HUDEP-2 (cell line): ENCODE measurements at regions not wholly inside any gene's neighbourhood (a gene's known extent, or its start where the extent isn't known, plus 50 kb on each side); places are given as distances from the start of the nearest gene placed in this dataset.

Experiments
- DNase-seq, 76 experiments: peaks; one replicate each; lab custom pipeline; 2025; ENCODE audit not compliant: unreplicated experiment in 76 of 76; lab: John Stamatoyannopoulos, UW

DNA sequence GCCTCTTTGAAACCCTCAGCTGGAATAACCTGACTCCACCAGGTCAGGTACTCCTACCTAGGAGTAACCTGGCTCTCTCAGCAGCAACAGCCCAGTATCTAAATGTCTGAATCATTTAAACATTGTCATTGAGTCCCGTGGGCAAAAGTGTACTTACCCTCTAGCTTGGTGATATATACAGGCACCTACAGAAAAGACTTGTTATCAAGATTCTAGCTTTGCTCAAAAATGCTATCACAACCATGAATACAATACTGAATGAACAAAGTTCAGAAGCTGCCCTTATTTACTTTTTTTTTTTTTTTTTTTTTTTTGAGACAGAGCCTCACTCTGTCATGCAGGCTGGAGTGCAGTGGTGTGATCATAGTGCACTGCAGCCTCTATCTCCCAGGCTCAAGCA lies 268.2 kb downstream of the ZNF608 start:
- DNase-seq: no peak

GRCh38 chr5:124477577-124477976 lies 268.9 kb downstream of the ZNF608 start:
- DNase-seq: no peak

DNA sequence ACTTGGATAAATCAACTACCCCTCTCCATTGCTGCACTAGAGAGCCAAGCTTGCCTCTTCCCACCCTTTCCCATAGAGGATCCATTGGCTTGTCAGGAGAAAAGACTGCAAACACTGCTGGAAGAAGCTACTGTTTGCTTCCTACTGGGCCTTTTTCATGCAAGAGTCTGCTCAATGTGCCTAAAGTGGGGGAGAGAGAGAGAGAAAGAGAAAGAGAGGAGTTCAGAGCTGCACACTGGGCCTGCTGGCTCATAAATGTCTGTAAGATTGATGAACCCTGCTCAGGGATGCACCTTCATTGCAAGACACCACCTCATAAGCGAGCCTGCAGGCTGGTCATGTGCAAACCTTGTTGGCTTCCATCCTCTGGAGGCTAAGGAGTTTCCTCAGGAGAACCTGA lies 269.4 kb downstream of the ZNF608 start:
- DNase-seq: no peak

DNA sequence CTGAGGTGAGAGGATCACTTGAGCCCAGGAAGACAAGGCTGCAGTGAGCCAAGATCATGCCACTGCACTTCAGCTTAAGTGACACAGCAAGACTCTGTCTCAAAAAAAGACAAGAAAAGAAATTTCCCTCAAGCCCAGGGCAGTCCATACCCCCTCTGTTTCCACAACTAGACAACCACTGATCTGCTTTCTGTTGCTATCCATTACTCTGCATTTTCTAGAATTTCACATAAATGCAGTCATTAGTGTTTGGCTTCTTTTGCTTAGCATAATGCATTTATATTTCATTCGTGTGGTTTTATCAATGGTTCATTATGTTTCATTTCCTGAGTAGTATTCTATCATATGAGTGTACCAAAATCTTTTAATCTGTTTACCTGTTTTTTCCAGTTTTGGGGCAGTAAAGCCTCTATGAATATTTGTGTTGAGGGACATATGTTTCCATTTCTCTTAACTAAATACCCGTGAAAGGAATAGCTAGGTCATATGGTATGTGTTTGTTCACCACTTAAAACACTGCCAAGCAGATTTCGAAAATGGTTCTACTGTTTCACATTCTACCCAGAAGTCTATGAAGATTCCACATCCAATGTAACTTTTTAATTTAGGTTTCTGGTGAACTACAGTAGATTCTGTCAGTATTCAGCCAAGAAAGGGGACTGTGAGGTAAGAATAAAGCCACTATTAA lies 271.8 kb downstream of the ZNF608 start:
- no peak for DNase-seq

DNA sequence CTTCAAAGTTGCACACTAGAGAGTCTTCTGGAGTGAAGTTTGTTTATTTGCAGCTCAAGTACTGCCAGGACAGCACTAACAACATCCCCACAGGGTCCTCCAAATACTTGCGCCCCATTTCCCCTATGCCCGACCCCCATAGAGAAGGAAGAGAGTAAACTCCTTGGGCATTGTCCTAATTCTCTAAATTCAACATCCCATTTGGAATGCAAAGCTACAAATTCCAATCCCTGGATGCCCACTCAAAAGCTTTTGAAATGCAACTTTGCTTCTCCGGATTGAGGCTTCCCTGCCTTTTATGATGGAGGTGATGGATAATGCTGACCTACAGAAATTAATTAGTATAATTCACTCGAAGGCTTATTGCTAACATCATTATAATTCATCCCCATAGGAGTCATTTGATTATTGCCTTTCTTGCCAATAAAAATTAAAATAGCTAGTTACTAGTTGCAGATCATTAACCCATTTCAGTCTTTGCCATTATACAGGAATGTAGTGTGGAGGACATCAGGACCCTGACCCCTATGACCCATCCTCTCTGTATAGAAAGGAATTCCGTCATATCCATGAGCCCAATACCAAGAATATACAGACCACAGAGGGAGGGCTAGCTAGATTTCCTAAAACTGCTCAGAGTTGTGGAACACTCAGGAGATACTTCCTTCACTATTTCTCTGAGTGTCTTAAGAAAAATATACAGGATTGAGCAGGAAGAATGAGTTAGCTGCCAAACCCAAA lies 277.6 kb downstream of the ZNF608 start:
- DNase-seq: no peak

DNA sequence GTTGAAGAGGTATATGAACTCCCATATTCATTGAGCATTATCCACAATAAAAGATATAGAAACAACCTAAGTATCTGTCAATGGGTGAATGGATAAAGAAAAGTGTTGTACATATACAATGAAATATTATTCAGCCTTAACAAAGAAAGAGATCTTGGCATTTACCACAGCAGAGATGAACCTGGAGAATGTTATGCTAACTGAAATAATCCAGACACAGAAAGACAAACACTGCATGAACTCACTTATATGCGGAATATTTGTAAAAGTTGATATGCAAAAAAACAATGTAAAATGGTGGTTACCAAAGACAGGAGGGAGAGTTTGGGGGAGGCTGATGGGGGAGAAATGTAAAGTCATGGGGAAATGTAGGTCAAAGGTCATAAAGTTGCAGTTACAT lies 278.7 kb downstream of the ZNF608 start:
- no peak for DNase-seq

GRCh38 chr5:124466011-124466410 lies 280.4 kb downstream of the ZNF608 start:
- DNase-seq: no peak

DNA sequence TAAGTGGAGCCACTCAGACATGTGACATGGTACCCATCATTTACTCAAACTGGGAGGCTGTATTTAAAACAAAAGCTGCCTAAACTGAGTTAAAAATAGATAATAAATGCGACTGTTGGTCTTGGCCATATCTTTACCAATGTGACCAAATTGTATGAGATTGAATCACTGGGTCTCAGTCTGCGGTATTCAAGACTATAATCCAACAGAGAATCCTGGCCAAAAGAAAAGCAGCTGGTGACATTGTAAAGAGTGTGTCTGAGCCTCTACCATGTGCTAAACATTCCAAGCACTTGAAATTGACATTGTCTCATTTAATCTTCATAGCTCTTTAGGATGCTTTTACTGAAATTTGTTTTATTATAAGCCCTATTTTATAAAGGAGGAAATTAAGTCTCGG lies 282.6 kb downstream of the ZNF608 start:
- no peak for DNase-seq

GRCh38 chr5:124462751-124463150 lies 283.7 kb downstream of the ZNF608 start:
- DNase-seq: no peak

DNA sequence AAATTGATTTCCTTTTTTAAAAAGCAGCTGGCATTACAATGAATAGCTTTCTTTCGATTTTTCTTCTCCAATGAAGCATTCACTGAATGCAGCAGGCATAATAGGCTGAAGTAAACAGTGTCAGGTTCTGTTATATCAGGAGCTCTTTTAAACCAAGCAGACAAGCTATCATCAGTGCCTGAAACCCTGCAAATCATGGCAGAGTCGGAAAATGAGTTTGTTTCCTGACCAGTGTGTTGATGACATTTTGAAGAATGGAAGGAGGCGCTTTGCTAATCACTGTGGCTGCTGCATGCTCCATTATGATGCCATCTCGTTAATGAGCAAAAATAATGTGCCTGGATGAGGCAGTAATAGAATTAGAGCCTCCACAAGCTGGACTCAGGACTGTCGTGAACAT lies 284.5 kb downstream of the ZNF608 start:
- DNase-seq: no peak

DNA sequence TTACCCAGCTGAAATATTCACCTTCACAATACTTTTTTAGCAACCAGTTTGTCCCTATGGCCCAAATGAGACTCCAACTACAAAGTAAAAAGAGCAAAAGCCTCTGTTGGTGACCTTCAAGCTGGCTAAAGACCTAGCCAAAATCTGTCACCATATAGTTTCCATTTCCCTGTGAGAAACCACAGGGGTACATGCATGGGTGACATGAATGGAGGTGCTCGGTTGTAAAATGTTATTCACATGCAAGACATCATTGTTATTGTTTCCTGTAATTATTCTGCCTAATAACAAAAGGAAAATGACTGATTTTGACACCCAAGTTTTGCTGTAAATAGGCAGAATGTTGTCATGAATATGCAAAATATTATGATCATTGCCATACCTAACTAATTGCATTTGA lies 285.3 kb downstream of the ZNF608 start:
- DNase-seq: no peak

DNA sequence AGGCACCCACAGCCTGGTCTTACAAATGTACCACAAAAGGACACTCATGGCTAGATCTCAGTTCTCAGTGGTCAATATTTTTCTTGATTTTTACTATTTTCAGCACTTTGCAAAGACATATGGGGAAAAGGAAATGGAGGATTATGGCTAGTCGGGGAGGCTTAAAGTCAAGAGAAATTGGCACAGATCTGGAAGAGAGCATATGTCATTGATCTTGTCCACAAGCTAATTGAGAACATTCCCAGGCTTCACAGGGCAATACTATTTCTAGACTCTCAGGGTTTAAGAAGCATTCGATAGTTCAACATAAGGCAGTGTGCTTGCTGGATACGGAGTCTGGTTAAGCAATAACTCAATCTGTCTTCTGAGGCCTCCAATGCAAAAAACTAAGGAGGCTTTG lies 285.8 kb downstream of the ZNF608 start:
- no peak for DNase-seq

DNA sequence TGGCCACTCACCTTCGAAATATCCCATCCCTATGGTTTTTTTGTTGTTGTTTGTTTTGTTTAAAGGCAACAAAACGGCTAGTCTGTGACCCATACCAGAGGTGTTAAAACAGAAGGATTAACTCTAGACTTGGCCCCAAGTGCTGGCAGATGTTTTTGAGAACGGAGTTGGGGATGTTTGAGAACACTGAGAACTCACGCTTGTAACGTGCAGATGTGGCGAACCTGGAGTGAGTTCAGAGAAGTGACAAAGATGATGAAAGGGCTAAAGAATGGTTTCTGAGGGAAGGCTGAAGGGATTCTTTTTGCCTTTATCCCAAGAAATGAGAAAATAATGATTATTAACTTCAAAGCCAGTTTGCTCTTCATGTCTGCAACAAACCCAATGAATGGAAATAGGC lies 286.5 kb downstream of the ZNF608 start:
- DNase-seq: no peak

- no peak for DNase-seq
These were observed 288.5 kb downstream of the ZNF608 start for GRCh38 chr5:124457901-124458300.

GRCh38 chr5:124457101-124457500 lies 289.3 kb downstream of the ZNF608 start:
- no peak for DNase-seq

GRCh38 chr5:124456249-124456648 lies 290.2 kb downstream of the ZNF608 start:
- no peak for DNase-seq

DNA sequence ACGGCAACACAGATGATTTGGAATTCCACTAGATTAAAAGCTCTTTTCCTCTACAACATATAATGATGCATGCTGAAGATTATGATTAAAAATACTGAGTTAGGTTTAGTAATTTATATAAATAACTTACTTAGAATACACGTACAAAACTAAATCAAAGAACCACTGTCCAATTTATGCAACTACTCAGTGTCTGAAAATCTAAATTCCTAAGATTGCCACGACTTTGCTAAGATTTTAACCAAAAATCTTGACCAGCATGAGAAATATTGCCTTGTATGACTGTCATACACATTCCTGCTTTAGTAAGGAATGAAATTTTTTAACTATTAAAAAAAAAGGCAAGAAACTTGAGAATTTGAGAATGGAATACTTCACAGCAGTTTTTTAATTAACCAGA lies 292.4 kb downstream of the ZNF608 start:
- no peak for DNase-seq

GRCh38 chr5:124453221-124454051 lies 293.0 kb downstream of the ZNF608 start:
- no peak for DNase-seq

DNA sequence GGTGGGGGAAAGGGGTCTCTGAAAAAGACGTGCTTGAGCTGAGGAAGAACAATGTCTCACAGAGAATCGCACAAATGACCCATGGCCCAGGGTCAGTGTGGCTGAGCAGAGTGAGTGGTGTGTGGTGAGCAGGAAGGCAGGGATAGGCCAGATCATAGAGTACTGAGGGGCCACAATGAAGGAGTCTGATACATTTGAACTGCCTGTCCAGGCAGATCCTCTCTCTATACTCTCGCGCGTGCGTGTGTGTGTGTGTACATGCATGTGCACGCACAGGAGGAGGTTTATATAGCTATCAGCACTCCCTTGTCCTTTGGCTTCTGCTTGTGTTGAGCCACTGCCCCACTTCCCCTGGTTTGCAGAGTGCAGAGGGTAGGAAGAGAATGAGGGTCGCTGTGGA lies 294.0 kb downstream of the ZNF608 start:
- DNase-seq: no peak

GRCh38 chr5:124451721-124452383 lies 294.6 kb downstream of the ZNF608 start:
- DNase-seq: no peak

DNA sequence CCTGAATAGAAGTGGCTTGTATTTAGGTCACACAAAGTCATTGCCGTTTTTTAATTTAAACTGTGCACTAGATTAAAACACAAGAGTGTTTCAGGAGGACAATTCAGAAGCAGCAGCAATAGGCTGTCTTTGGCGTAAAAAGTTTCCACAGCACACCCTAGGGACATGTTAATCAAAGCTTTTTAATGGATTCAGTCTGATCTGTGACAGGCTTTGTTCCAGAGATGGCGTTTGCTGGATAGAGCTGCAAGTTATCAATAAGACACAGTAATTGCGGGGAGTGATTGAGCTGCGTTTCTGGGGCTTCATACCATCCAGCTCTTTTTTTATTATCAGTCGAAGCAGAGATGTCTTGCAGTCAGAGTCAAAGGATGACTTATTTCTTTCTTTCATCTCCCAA lies 300.3 kb downstream of the ZNF608 start:
- no peak for DNase-seq
